ENCODE measurements at regions not wholly inside any gene's neighbourhood (a gene's known extent, or its start where the extent isn't known, plus 50 kb on each side); places are given as distances from the start of the nearest gene placed in this dataset.

DNA sequence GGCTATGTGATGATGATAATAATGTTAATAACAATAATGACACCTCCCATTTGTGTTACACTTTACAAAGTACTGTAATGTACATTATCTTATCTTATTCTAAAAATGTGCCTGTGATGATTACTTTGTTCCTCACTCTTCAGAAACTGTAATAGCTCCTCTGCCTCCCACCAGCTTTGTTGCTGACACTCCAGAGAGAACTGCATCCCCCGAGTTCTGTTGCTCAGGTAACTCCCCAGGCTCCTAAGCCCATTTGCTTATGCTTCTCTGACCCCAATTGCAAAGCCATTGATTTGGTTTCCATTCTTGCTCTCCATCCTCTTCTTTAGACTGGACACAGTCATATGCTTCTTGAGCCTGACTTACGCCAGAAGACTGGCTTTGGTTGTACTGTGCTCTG lies 319.7 kb downstream of the EPM2A start:
- FAIRE-seq (no peak), DNase-seq (ENCODE audit: low spot score) (no peak)

GRCh38 chr6:145420599-145420998 lies 314.7 kb downstream of the EPM2A start:
- FAIRE-seq (no peak), DNase-seq (ENCODE audit: low spot score) (no peak)

DNA sequence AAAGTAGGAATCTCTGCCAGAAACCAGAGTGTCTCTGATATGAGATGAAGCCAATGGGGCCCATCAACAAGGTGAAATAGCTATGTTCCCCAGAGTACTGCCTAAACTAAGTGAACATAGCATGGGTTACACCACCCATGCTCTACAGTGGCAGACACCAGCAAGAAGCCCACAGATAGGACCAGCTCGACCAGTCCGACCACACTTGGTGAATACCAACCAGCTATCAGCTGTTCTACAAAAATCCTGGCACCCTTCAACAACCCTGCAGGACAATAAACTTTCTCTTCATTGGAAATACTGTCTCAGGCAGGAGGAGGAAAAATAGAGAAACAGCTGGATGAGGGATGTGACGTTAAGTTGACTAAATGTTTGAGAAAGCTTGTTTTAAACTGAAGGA lies 311.4 kb downstream of the EPM2A start:
- no peak for DNase-seq (ENCODE audit: low spot score)
- no peak for FAIRE-seq

DNA sequence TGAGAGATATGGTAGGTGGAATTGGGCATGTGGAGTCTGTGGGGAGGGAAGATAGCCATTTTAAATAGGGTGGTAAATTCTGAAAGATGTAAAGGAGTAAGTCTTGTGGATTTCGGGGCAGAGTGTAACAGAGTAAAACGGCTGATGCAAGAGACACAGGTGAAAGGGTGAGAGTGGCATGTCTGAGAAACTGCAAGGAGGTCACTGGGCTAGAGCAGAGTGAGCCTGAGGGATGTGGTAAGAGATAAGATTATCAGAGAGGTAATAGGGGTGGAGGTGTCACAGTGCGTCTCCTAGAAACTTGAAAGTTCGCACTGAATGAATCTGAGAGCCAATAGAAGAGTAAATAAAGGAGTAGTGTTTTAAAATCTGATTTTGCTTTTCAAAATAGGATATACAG lies 308.1 kb downstream of the EPM2A start:
- DNase-seq (ENCODE audit: low spot score), result no peak
- no peak for FAIRE-seq

GRCh38 chr6:145428706-145429105 lies 306.6 kb downstream of the EPM2A start:
- DNase-seq (ENCODE audit: low spot score), result no peak

GRCh38 chr6:145442110-145442509 lies 293.2 kb downstream of the EPM2A start:
- FAIRE-seq, result no peak

More at GRCh38 chr6:145428706-145429105, 306.6 kb downstream of the EPM2A start:
- no peak for FAIRE-seq

GRCh38 chr6:145445674-145446073 lies 289.6 kb downstream of the EPM2A start:
- no peak for DNase-seq (ENCODE audit: low spot score)
- FAIRE-seq, result no peak

More at GRCh38 chr6:145442110-145442509, 293.2 kb downstream of the EPM2A start:
- DNase-seq (ENCODE audit: low spot score), result no peak

DNA sequence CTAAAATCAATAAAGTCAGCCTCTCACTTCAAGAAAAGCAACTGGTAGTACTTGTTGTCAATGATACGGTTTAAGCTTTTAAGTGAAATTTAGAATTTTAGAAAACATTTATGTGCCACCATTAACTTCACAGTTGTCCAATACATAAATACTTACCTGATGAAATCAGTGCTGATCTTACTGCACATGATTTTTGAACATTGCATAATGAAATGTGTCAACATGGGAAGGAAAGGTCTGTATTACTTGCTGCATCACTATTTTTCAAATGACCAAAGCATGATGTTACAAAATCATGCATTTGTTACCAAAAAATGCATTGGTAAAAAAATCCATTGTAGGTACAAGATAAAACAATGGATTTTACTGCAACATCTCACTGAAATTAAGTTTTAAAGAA lies 284.3 kb downstream of the EPM2A start:
- no peak for FAIRE-seq
- no peak for DNase-seq (ENCODE audit: low spot score)

- DNase-seq (ENCODE audit: low spot score) (no peak), FAIRE-seq (no peak)
Measured at GRCh38 chr6:145453376-145453775, 281.9 kb downstream of the EPM2A start.

- FAIRE-seq (no peak), DNase-seq (ENCODE audit: low spot score) (no peak)
Measured at GRCh38 chr6:145454006-145454405, 281.3 kb downstream of the EPM2A start.

GRCh38 chr6:145457556-145457955 lies 277.8 kb downstream of the EPM2A start:
- DNase-seq (ENCODE audit: low spot score) (no peak), FAIRE-seq (no peak)

GRCh38 chr6:145468534-145468933 lies 266.8 kb downstream of the EPM2A start:
- FAIRE-seq (no peak), DNase-seq (ENCODE audit: low spot score) (no peak)

DNA sequence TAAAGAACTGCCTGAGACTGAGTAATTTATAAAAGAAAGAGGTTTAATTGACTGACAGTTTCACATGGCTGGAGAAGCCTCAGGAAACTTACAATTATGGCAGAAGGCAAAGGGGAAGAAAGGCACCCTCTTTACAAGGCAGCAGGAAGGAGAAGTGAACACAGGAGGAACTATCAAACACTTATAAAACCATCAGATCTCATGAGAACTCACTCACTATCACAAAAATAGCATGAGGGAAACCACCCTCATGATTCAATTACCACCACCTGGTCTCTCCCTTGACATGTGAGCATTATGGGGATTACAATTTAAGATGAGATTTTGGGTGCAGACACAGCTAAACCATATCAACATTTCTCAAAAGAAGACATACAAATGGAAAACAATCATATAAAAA lies 266.3 kb downstream of the EPM2A start:
- DNase-seq (ENCODE audit: low spot score), result no peak
- no peak for FAIRE-seq

DNA sequence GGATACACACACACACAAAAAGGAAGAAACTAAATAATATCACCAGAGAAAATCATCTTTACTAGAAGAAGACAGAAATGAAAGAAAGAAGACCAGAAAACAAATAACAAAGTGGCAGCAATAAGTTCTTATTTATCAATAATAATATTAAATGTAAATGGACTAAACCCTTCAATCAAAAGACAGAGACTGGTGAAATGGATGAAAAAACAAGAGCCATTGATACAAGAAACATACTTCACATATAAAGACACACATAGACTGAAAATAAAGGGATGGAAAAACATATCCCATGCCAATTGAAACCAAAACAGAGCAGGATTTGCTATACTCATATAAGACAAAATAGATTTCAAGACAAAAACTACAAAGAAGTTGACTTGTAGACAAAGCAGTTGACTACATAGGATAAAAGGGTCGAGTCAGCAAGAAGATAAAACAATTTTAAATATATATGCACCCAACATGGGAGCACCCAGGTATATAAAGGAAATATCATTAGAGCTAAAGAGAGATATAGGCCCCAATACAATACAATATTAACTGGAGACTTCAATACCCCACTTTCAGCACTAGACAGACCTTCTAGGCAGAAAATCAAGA lies 259.4 kb downstream of the EPM2A start:
- FAIRE-seq, result no peak
- DNase-seq (ENCODE audit: low spot score), result no peak

GRCh38 chr6:145480024-145480423 lies 255.3 kb downstream of the EPM2A start:
- no peak for FAIRE-seq

DNA sequence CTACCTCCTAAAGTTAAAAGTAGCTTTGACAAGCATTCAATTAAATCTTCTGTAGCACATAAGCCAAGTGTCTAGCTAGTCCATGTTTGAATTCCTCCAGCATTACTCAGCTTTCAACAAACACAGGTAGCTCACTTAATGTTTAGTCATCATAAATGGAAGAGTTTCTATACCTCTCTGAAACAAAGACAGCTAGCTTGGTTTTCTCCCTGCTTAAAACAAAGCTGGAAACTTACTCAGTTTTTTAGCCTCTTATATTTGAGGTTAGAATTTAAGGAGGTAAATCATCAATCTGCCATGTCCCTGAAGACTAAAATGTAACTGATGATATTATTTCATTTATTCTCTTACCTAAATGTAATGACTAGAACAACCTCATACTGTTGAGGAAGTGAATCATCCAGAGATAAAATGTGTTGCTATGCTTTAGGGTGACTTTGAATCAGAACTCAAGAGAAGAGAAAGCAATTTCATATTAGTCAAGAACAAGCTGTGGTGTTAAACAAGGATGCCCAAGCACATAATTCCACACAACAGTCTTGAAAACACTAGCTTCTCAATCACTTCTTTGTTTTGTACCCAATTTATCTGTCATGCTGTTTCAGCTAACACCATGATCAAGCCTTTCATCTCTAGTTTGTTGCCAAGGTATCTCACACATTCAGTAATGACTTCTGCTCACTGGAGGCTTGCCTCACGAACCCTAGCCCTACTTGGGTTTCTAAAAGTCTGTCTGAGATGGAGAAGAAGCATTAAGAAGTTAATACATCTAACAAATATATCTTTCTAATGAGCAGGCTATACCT lies 251.9 kb downstream of the EPM2A start:
- FAIRE-seq, result peak; percentile 40
- DNase-seq (ENCODE audit: low spot score), result peak; percentile 76

More at GRCh38 chr6:145480024-145480423, 255.3 kb downstream of the EPM2A start:
- no peak for DNase-seq (ENCODE audit: low spot score)

DNA sequence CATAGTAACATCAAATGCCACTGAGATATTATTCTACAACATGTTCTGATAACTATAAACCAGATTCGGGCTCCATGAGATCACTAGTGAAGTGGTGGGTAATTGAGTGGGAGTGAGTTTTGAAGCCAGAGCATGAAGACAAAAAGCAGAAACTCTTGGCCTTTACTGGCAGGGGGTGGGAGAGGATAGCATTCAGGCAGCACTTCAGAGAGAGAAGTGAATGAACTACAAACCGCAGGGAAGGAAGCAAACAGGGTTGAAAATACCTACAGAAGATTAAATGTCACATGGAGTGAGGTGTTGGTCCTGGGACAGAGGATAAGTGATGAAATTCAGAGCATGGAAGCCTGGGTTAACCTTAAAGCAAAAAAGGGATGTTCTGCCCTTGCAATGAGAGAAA lies 250.0 kb downstream of the EPM2A start:
- DNase-seq (ENCODE audit: low spot score) (no peak), FAIRE-seq (no peak)

DNA sequence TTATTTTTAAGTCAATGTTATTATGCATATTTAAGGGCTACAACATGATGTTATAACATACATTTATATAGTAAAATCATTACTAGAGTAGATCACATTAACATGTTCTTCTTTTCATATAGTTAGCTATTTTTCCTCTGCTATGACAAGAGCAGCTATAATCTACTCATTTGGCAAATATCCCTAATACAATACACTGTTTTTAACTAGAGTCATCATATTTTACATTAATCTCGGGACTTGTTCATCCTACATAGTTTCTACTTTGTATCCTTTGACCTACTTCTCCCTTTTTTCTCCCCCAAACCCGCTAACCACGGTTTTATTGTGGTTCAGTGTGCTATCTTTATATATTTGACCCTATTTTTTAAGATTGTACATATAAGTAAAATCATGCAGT lies 249.0 kb downstream of the EPM2A start:
- FAIRE-seq (no peak), DNase-seq (ENCODE audit: low spot score) (no peak)

- FAIRE-seq (no peak), DNase-seq (ENCODE audit: low spot score) (no peak)
Measured at GRCh38 chr6:145489583-145489982, 245.7 kb downstream of the EPM2A start.

DNA sequence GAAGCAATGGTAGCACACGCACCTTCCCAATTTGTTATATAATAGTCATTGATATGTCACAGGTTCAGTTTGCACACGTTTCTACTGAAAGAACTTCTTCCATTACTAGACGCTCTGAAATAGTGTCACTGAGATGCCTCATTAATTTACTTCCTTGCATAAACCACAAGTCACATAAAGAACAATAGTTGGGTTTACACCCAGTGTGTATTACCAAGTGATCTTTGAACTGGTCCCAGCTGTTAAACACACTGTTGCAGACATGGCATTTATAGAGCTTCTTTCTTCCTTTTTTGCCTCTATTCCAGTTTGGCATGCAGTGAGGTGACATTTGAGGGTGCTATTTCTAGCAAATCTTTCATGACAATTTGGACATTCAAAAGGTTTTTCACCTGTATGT lies 245.3 kb downstream of the EPM2A start:
- FAIRE-seq (no peak), DNase-seq (ENCODE audit: low spot score) (no peak)

- no peak for DNase-seq (ENCODE audit: low spot score)
- FAIRE-seq, result no peak
Measured at GRCh38 chr6:145491126-145491525, 244.2 kb downstream of the EPM2A start.

GRCh38 chr6:145497006-145497405 lies 238.3 kb downstream of the EPM2A start:
- FAIRE-seq (no peak), DNase-seq (ENCODE audit: low spot score) (no peak)

DNA sequence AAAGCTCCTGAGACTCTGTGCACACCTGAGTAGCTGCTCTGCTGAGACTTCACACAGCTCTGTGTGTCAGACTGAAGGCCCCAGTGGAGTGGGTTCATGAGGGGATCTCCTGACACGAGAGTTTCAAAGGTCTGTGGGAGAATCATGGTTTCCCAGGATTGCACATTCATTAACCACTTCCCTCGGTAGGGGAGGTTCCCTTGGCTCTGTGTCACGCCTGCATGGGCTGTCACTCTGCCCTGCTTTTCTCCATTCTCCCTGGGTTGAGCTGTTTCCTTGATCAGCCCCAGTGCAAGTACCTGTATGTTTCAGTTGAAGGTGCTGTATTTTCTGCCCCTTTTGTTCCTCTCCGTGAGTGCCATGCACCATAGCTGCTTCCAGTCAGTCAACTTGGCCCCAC lies 236.9 kb downstream of the EPM2A start:
- FAIRE-seq (no peak), DNase-seq (ENCODE audit: low spot score) (no peak)

Measured in RCC 7860 (cell line).